Mammary epithelial cell (primary cell): ENCODE measurements at regions not wholly inside any gene's neighbourhood (a gene's known extent, or its start where the extent isn't known, plus 50 kb on each side); places are given as distances from the start of the nearest gene placed in this dataset.

Source experiments
- EZH2 ChIP-seq: IDR thresholded peaks from 2 replicates; pipeline ENCODE4 v1.6.1; 2012; ENCODE audit warnings: low read length, inconsistent platforms, borderline replicate concordance
- TF ChIP-seq, protein P1 (sequence below), 2 donors: IDR thresholded peaks in 1 of 2; conservative IDR thresholded peaks in 1 of 2; 2 replicates each; pipeline ENCODE4 v1.5.1; 2011 to 2012; ENCODE audit warnings: inconsistent platforms in 2 of 2, low read length in 2 of 2, mild to moderate bottlenecking in 2 of 2, control low read depth in 1 of 2, low read depth in 1 of 2; ENCODE audit not compliant: insufficient read depth in 1 of 2; ENCODE audit errors: extremely low read depth in 1 of 2

- TF ChIP-seq, protein P1, sequence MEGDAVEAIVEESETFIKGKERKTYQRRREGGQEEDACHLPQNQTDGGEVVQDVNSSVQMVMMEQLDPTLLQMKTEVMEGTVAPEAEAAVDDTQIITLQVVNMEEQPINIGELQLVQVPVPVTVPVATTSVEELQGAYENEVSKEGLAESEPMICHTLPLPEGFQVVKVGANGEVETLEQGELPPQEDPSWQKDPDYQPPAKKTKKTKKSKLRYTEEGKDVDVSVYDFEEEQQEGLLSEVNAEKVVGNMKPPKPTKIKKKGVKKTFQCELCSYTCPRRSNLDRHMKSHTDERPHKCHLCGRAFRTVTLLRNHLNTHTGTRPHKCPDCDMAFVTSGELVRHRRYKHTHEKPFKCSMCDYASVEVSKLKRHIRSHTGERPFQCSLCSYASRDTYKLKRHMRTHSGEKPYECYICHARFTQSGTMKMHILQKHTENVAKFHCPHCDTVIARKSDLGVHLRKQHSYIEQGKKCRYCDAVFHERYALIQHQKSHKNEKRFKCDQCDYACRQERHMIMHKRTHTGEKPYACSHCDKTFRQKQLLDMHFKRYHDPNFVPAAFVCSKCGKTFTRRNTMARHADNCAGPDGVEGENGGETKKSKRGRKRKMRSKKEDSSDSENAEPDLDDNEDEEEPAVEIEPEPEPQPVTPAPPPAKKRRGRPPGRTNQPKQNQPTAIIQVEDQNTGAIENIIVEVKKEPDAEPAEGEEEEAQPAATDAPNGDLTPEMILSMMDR (conservative IDR thresholded peaks at IDR 0.05 in 1 of 2, IDR thresholded peaks at IDR 0.05 in 1 of 2; ENCODE audit: extremely low read depth in 1 of 2, insufficient read depth in 1 of 2, low read depth in 1 of 2, low read length in 2 of 2), result no peak
- no peak for TF ChIP-seq EZH2
These were observed 271.8 kb downstream of the MBD2 start for GRCh38 chr18:53952700-53953099.
